GM04504 (cell line): ENCODE measurements at regions not wholly inside any gene's neighbourhood (a gene's known extent, or its start where the extent isn't known, plus 50 kb on each side); places are given as distances from the start of the nearest gene placed in this dataset.
"Not testable (repeated sequence)": the region's sequence is repeated elsewhere in the genome, so short reads cannot be mapped to it uniquely, and the experiment has no call there.

Source experiments
- DNase-seq: peaks from one replicate; pipeline ENCODE4 v3.0.0-alpha.2; 2012; ENCODE audit warnings: low read depth

DNA sequence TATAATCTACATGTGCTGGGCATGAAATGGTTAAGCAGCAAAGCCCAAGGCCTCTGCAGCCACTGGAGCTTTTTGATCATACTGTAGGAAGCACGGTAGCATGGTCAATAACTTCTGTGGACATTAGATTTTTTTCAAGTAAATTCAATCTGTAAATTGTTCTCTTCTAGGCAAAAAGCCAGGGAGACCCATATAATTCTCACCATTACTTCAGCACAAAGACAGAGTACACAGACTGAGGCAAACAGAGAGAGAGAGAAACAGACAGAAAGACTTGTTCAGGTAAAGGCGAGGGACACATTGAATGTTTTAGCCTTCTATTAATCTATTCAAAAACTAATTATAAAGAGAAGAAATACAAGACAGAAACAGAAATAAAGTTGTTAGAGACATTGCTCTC lies 349.4 kb downstream of the RFC3 start:
- DNase-seq = no peak

DNA sequence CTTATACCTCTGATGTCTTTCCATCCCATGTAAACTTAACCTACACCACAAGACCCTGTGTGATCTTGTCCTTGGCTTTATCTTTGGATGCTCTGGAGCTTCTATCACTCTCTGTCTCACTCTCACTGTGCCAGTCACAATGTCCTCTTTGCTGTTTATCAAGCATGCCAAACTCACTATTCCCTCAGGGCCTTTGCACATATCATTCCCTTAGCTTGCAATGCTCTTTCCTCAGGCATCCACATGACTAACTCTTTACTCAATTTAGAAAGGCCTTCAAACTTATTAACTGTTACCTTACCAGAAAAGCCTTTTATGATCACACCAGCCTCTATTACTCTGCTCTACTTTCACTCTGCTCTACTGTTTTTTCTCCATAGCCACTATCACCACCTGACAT lies 354.1 kb downstream of the RFC3 start:
- no peak for DNase-seq

DNA sequence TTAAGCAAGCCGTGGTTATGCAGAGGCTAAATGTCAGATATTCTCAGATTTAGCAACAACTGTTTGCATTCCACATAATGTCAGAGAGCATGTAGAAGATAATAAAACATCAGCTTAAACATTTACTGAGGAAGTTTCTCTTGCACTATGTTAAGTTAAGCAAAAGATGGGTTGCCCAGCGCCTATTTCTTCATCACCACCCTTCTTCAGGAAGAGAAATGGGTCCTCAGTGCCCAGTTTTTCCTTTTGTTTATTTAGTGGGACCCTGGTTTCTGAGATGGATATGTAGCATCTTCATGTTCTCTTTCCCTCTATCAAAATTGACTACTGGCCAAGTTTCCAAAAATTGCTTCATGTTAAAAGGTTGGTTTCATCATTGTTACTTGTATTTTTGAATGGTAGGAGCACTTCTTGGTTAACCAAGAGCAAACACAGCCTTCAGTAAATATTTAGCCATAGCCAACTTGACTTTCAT lies 356.8 kb downstream of the RFC3 start:
- DNase-seq = peak; percentile 47

DNA sequence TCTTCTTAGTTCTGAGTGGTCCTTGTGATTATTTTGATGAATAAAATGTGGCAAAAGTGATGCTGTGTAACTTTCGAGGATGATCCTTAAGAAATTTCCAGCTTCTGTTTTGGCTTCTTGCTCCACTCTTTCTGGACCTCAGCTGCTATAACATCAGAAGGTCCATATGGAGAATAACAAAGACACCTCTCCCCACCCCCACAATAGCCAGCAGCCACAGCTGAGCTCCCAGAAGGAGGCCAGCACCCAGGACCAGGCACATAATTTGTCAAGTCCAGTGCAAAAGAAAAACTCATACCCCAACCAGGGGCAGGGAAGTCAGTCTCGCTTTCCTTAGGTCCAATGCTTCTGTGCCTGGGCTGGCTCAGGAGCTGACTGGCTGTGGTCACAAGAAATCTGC lies 357.6 kb downstream of the RFC3 start:
- DNase-seq = no peak

DNA sequence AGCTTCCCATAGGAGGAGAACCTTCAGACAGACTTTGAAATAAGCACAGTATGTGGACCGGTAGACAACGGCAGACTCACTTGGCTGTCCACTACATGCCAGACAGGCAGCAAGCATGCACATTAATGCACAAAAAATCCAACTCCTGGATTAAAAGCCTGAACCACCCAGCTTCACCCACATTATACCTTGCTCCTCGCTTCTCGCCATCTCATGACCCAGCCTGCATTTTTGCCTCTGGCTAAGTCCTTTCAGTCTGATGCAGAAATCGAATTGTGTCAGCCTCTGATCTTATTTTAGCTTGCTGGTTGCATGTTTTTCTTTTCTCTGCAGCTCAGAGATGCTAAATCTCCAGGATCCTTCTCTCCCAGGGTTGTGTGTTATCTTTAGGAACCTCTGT lies 358.7 kb downstream of the RFC3 start:
- DNase-seq = no peak

DNA sequence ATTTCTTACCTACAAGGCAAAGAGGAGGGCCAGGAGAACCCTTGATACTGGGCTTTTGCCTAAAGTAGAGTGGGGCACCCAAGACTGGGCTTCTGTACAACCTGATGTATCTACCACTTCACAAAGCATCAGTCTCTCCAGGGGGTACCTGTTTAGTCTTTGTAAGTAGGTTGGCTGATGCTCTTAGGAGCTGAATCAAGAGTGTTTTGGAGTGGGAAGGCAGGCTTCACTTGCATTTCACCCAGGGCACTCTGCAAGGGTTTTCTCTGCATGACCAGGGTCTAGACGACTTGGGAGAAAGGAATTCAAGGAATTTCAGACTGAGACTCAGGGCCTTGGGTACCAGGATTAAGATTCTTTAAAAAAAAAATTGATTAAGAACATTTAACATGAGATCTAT lies 361.5 kb downstream of the RFC3 start:
- DNase-seq = no peak

DNA sequence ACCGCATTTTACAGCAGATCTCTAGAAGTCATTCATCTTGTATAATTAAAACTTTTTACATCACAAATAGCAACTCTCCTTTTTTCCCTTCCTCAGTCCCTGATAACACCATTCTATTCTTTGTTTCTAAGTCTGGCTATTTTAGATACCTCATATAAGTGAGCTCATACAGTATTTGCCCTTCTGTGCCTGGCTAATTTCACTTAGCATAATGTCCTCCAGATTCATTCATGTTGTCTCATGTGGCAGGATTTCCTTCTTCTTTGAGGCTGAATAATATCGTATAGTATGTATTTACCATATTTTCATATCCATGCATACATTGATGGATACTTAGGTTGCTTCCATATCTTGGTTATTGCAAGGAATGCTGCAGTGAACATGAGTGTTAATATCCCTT lies 362.0 kb downstream of the RFC3 start:
- no peak for DNase-seq

DNA sequence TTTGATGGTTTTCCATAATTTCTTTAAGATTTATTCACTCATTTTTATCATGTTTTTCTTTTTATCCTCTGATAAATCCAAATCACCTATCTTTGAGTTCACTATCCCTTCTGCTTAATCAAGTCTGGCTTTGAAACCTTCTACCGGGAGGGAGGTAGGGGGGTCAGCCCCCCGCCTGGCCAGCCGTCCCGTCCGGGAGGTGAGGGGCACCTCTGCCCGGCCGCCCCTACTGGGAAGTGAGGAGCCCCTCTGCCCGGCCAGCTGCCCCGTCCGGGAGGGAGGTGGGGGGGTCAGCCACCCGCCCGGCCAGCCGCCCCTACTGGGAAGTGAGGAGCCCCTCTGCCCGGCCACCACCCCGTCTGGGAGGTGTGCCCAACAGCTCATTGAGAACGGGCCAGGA lies 363.3 kb downstream of the RFC3 start:
- not testable (repeated sequence) for DNase-seq

DNA sequence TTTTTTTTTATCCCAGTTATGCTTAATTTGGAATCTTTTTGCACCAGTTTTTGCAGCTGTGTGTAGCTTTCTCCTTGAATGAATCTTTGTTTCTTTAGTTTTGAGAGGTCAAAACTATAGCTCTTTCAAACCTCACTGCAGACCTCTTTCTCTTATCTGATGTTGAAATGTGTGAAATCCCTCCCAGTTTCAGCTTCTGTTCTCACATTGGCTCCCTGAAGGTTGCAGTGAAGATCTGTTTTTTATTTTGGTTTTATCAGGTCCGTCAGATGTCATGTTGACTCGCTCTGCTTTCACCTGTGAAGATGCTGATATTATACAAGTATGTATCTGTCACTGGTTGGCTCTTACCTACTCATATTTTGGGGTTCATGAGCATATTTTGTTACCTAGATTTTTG lies 372.0 kb downstream of the RFC3 start:
- DNase-seq = no peak

DNA sequence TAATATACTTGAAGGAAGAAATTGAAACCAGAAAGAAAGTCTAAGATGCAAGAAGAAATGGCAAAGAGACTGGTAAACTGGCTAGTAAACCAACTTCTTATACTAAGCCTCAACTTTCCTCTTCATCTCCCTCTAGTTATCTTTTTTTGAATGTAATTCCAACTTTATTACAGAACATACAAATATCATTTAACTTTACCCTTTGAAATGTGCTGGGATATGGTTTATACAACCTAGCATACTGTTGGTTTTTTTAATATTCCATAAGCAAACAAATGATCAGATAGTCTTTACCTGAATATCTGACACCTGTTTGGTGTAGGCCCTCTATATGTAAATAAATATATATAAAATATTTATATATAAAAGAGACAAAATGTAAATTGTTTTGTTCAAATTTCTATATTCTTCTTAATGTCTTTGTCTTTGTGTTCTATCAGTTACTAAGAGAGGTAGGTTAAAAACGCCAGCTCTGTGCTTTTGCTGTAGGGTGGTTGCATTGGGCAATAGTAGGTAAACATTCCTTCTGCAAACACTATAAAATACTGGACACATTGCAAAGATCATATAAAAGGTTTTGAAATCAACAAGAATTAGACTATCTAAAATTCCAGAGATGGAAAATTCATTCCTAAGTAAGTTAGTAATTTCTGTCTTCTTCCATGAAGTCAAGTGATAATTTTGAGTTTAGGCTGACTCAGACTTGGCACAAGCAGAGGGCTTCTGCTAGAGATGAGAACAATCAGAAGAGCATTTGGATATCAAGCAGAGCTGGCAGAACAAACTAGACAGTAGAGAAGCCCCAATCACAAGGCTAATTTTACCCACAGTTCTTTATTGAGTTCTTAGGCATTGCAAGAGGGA lies 383.3 kb downstream of the RFC3 start:
- peak; percentile 67 for DNase-seq

DNA sequence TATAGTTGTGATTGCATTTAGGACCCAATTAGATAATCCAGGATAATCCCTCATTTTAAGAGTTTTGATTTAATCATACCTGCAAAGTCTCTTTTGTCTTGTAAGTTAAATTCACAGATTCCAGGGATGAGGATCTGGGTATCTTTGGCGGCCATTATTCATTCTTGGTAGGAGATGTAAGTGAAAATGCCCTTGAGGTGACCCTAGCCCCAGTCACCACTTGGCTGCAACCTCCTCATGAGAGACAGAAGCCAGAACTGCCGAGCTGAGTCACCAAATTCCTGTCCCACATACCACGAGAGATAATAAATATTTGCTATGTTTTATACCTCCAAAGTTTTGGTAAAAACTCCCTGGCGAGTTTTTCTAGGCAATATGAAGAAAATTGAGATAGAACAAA lies 389.4 kb downstream of the RFC3 start:
- peak; percentile 61 for DNase-seq

DNA sequence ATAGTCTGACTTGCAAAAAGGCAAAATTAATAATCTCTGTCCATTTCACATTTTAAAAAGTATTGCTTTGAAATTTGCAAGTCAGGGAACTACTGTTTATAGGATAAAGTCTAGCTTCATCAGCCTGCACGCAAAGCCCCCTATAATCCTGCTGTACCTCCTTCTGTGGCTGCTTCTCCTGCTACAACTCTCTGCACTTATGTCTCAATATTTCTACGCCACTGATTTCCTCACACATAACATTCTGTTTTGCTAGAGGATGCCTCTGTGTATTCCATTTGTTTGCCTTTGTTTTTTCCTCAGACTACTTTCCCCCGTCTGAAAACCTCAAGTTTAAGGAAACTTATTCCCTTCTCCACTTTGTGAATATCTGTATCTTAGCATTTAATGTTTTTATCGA lies 389.9 kb downstream of the RFC3 start:
- DNase-seq = no peak

DNA sequence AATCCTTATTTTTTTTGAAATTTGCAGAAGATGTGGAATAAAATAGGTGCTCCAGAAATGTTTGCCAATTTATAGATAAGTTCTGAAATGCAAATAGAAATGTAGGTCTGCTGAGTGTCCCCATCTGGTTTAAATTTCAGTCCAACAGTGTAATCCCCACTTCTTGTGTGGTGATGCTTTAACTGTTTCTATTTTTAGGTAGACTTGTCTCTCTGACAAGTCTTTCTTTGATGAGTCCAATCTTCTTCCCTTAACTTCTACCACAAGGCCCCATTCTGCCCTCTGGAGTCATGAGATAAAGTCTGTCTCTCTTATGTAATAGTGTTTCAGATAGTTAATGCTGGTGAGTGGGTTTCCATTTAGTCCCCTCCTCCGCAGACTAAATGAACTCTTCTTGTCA lies 390.4 kb downstream of the RFC3 start:
- peak; percentile 32 for DNase-seq

DNA sequence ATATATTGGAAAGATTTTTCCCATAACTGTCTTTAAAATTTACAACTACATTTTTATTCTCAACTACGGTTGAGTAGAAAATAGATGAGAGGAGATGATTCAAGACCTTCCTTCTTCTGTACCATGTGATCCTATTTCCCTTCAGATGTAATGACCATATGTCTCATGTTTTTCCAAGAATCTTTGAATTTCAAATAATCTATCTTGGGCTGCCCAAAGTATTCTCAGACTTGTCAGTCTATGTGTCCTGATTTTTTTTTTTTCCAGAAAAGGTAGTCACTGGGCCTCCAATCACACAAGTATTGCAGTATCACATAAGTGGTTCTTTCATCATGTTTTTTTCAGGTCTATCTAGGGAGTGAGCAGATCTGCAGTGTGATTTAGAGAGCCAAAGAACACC lies 392.4 kb downstream of the RFC3 start:
- DNase-seq = no peak

DNA sequence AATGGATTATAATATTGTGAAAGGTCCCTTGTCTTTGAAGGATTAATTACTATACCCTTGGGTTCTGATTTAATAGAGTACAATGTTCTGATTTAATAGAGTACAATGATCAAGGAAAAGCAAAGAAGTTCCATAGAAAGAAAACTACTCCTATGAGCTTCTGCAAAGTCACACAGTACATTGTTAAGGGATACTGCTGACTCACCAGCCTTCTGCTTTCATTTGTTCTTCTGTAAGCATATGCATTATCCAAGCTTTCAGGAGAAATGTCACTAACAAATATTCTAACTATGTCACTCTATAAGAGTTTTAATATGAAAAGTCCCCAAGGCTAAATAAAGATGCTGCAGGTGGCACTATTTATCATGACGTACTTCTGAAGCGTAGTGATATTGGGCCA lies 396.7 kb downstream of the RFC3 start:
- no peak for DNase-seq

DNA sequence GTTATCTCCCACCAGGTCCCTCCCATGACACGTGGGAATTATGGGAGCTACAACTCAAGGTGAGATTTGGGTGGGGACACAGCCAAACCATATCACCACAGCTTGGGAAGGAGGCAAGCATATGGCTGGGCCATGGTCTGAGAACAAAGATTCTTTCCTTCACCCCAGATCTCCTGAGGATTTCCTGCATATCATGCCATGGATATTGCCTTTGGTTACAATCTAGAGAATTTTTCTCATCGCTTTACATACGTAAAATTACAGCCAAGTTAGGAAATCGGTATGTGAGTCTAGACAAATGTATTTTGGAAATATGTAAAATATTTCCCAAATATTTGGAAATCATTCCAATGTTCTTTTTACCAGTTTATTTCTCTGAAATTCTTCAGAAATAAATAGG lies 398.3 kb downstream of the RFC3 start:
- no peak for DNase-seq

DNA sequence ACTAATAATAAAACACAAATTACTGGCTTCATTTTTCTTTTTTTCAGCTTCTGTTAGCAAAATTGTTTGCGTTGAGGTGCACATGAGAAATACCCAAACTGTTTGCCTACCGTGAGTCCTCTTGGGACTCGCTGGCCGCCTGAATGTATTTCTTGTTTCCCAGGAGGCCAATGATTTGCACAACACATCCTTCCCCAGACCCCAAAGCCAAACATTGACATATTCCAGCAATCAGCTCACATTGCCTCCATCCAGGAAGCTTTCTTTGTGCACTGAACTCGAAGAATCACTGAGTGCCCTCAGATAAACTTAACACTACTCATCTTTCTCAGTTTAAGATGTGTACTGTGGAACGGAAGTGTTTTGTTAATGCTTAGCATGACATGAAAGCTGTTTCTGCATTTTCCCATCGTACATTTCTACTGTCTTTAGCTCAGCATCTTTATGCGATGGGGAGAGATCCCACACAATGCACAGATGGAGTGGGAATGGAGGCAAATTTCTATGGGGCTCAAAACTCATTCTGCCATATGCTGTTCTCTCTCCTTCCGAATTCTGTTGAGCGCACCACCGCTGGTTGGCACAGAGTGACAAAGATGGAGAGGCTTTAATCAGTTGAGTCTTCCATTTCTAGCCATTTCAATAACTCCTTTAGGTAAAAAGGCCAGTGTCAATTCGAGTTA lies 399.5 kb downstream of the RFC3 start:
- DNase-seq = no peak

DNA sequence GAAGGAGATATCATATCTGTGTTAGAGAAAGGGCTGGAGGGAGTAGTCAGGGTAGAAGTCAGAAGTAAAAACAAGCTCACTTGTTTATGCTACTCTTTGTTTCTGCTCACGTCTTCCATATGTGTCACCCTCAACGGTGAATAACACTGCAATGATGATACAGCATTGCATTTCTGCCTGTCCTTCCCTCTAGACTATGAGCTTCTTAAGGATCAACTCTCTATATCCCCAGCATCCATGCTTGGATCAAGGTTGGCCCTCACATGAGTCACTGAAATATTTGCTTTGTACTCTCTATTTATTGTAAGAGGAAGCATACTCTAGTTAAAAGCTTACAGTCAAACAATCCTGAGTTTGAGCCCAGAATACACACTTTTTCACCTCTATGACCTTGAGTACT lies 406.0 kb downstream of the RFC3 start:
- no peak for DNase-seq

DNA sequence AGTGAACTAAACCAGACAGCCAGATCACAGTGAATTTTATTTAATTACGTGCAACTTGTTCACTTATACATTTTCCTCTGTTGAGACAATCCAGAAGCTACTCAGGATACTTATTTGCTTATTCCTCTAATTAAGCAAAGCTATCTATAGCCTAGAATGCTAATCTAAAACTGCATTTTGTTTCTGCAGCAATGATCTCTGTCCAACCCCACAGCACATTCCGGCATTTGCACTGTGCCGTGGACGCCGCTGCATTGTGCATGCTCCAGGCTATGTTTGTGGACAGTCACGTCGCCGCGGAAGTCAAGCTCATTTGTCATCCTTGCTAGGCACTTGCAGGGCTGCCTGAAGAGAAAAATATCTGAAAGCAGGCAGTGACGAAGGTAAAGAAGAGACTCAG lies 406.9 kb downstream of the RFC3 start:
- no peak for DNase-seq

DNA sequence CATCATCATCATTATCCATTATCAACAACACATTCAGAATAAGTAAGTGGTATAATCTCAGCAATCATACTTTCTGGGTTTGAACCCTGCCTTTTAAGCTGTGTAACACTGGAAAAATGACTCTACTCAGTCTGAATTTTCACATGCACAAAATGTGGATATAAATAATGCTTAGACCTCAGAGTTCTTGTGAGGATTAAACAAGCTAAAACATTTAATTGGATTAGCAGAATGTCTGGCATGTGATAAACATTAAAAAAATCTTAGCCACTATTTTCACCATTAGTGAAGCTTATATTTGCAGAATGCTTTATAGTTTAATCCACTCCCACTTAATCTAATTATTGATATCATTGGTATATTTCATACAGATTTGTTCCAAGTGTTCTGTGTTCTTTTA lies 412.3 kb downstream of the RFC3 start:
- DNase-seq = no peak

DNA sequence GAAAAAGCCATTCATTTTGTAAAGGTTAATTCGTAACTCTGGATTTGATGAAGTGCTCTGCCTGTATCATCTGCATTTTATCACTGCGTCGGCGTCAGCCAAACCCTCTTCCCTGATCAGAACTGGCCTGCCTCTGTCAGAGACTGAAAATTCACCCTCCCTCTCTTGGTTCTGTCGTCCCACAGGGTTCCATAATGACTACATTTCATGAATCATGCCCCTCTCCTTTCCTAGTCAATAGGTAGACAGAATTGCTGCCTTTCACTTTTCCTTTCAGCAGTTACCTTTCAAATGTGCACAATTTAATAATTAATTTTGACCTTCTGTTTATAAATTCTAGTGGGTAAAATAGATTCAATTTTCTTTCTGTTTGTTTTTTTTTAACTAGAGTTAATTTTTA lies 423.4 kb downstream of the RFC3 start:
- no peak for DNase-seq

DNA sequence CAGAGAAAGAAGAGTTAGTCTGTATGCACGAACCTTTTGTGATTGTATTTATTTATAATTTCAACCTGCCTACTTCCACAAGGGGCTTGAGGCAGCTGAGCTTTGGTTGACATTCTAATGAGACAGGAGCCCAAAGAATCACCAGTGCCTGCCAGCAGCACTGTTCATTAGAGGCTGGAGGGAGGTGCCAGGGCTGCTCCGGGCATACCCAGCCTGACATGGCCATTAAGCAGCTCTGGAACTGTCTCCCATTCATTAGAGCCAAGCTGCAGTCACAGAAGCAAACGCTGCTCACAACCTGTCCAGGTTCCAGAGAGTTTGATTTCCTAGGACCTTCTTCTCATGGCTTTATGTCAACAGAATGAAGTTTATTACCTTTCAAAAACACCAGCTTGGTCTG lies 425.5 kb downstream of the RFC3 start:
- DNase-seq = no peak

DNA sequence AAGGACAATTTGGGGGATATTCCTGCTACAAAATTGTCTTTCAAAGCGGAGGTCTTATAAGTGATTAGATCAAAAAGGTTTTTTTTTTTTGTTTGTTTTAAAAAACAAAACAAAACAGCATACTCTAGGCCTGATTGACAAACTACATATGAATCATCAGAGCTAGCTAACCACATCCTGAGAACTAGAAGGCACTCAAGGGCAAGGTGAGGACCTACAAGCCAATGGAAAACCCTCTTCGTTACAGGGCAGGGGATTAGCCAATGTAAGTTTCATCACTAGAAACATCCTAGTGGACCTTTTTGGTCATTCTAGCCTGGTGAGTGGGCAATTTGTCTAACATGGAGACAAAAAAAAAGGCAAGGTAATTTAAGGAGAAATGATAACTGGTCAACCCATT lies 428.6 kb downstream of the RFC3 start:
- no peak for DNase-seq

DNA sequence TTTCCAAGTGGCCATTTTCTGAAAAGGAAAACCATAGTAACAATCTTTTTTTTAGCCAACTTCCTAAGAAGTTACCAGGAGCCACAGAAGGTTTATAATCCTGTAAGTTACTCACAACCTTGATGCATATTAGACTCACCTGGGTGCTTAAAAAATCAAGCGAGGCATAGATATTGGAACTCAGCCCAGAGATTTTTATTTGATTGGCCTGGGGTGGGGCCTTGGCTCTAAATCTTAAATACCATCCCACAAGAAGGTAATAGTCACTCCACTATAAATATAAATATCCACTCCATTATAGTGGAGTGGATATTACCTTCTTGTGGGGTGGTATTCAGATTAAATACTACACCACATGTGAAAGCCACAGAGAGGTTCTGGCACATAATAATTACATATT lies 429.6 kb downstream of the RFC3 start:
- DNase-seq = no peak
